ENCODE measurements at regions not wholly inside any gene's neighbourhood (a gene's known extent, or its start where the extent isn't known, plus 50 kb on each side); places are given as distances from the start of the nearest gene placed in this dataset.

- Histone ChIP-seq H3K4me1 (no peaks in the 10 kb centered on the region), H3K27ac (no peak overlapping the region), H3K36me3 (no peaks in the 10 kb centered on the region), H3K27me3 (no peaks in the 10 kb centered on the region), H3K4me3 (replicated peaks in 1 of 3) (no peak overlapping the region), H3K9me3 (no peaks in the 10 kb centered on the region)
- intact Hi-C loops (cut with DNase I) = no loop called here
- no peak for DNase-seq
- WGBS, 2 donors = 85 to 94% methylated on average over 1 of the region's 1 CpG
- TF ChIP-seq CTCF (IDR thresholded peaks at IDR 0.05) (no peak), POLR2A (IDR thresholded peaks at IDR 0.05) (no peak)
Measured at GRCh38 chr14:85793533-85793932, 263.6 kb downstream of the FLRT2 start.

- Histone ChIP-seq H3K4me3 (replicated peaks in 1 of 3) (no peak overlapping the region), H3K9me3 (no peaks in the 10 kb centered on the region), H3K4me1 (no peaks in the 10 kb centered on the region), H3K27me3 (no peaks in the 10 kb centered on the region), H3K36me3 (no peaks in the 10 kb centered on the region), H3K27ac (no peak overlapping the region)
- no peak for DNase-seq
- intact Hi-C loops (cut with DNase I) = no loop called here
- no peak for TF ChIP-seq POLR2A (IDR thresholded peaks at IDR 0.05)
- no peak for TF ChIP-seq CTCF (IDR thresholded peaks at IDR 0.05)
- 70 to 71% methylated on average over 2 of the region's 2 CpGs for WGBS, 2 donors
Measured at GRCh38 chr14:85789506-85789905, 259.6 kb downstream of the FLRT2 start.

- DNase-seq = no peak
- H3K4me3 ChIP-seq (replicated peaks in 1 of 3) = no peak overlapping the region
- no peaks in the 10 kb centered on the region for H3K36me3 ChIP-seq
- 73 to 74% methylated on average over 2 of the region's 2 CpGs for WGBS, 2 donors
- no peak overlapping the region for H3K27ac ChIP-seq
- TF ChIP-seq POLR2A (IDR thresholded peaks at IDR 0.05) = no peak
- TF ChIP-seq CTCF (IDR thresholded peaks at IDR 0.05) = no peak
- no peaks in the 10 kb centered on the region for H3K4me1 ChIP-seq
- no peaks in the 10 kb centered on the region for H3K27me3 ChIP-seq
- intact Hi-C loops (cut with DNase I) = no loop called here
- no peaks in the 10 kb centered on the region for H3K9me3 ChIP-seq
Measured at GRCh38 chr14:85788470-85789233, 258.7 kb downstream of the FLRT2 start.

GRCh38 chr14:85766295-85766694 is 236.4 kb downstream of the FLRT2 start:
- 89 to 98% methylated on average over 3 of the region's 3 CpGs for WGBS, 2 donors
- Histone ChIP-seq H3K27me3 (no peaks in the 10 kb centered on the region), H3K4me3 (replicated peaks in 1 of 3) (no peak overlapping the region), H3K27ac (no peak overlapping the region), H3K36me3 (no peaks in the 10 kb centered on the region), H3K9me3 (no peaks in the 10 kb centered on the region), H3K4me1 (no peaks in the 10 kb centered on the region)
- intact Hi-C loops (cut with DNase I) = no loop called here
- DNase-seq = no peak
- TF ChIP-seq CTCF (IDR thresholded peaks at IDR 0.05) (no peak), POLR2A (IDR thresholded peaks at IDR 0.05) (no peak)

GRCh38 chr14:85764822-85765221 is 234.9 kb downstream of the FLRT2 start:
- intact Hi-C loops (cut with DNase I) = no loop called here
- no peak for DNase-seq
- no peaks in the 10 kb centered on the region for H3K36me3 ChIP-seq
- TF ChIP-seq POLR2A (IDR thresholded peaks at IDR 0.05) (no peak), CTCF (IDR thresholded peaks at IDR 0.05) (no peak)
- 78 to 83% methylated on average over 6 of the region's 6 CpGs for WGBS, 2 donors
- no peaks in the 10 kb centered on the region for H3K27me3 ChIP-seq
- no peak overlapping the region for H3K4me3 ChIP-seq (replicated peaks in 1 of 3)
- no peak overlapping the region for H3K27ac ChIP-seq
- no peaks in the 10 kb centered on the region for H3K9me3 ChIP-seq
- H3K4me1 ChIP-seq = no peaks in the 10 kb centered on the region

All from thyroid gland (tissue), 4 donors.